NCI-H2171 treated with DMSO at 0.1 percent for 48 hours (cell line): ENCODE measurements at regions not wholly inside any gene's neighbourhood (a gene's known extent, or its start where the extent isn't known, plus 50 kb on each side); places are given as distances from the start of the nearest gene placed in this dataset.

Source experiments
- DNase-seq: peaks from one replicate; lab custom pipeline; 2025; lab: John Stamatoyannopoulos, UW

DNA sequence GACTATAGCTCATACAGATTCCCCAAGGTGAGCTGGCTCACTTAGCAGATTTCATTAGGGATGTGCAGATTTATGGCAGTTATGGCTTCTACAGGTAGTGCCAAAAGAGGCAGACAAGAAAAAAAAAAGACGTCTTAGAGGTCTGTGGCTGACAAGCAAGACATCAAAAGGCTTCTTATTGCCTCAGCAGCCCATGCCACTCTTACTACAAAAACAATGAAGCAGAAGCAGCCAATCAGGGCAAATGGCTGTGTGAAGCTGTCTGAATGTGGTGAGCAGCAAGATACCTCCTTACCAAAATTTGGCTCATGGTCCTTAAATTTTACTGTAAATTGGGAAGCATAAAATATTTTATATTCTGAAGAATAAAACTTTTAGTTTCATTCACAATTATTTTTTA is 557.5 kb upstream of the GOLIM4 start:
- DNase-seq, result no peak

DNA sequence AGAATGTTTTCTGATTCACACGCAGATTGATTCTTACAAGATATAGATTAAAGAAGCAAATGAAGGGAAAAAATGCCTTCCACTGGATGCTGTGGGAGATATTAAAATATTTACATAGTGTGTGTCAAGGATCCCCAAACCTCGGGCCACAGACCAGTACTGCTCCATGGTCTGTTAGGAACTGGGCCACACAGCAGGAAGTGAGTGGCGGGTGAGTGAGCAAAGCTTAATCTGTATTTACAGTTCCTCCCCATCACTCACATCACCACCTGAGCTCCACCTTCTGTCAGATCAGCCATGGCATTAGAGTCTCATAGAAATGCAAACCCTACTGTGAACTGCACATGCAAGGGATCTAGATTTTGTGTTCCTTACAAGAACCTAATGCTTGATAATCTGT is 552.6 kb upstream of the GOLIM4 start:
- DNase-seq, result no peak

DNA sequence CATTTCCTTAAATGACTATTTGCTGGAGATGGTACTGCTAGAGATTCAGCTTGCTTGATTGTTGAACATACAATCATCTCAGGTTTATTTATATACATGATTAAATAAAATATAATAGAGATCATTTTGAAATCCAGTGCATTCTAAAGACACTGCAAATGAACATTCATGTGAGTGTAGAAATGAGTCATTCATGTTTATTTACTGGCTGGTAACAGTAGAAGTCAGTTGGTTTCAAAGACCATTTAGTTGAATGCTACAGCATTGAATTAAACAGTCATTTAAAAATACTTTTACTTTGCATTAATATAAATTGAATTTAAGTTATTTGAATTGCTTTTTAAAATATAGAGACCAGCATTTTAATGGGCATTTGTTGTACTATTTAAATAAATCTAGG is 551.9 kb upstream of the GOLIM4 start:
- no peak for DNase-seq

DNA sequence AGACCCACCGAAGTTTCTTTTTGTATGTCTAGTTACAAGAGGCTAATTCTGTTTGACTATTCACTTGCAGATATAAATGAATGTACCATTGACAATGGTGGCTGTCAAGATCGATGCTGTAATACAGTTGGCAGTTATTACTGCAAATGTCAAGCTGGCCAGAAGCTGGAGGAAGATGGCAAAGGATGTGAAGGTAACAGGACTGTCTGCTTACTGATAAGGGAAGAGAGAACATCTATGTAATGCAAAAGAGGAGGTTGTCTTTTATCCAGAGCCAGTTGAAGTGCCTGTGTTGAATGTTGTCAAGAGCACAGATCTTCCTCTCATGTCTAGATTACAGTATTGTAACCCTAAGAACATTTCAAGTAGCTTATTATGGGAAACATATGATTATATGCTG is 549.5 kb upstream of the GOLIM4 start:
- DNase-seq, result no peak

DNA sequence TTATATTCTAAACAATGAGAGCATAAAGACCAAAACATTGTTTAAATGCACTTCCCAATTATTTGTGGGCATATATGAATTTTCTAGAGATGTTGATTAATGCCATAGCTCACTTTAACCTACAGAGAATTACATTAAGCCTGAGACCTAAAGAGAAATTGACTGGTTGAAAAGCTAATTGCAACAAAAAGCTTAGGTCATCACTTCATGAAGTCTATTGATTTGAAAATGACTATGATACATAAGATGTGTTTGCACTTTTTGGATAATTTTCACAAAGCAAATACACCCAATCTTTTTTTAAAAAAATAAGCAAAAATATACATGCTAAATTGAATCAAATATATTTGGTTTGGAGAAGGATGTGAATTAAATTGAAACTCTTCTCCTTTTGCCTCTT is 532.8 kb upstream of the GOLIM4 start:
- DNase-seq, result no peak

DNA sequence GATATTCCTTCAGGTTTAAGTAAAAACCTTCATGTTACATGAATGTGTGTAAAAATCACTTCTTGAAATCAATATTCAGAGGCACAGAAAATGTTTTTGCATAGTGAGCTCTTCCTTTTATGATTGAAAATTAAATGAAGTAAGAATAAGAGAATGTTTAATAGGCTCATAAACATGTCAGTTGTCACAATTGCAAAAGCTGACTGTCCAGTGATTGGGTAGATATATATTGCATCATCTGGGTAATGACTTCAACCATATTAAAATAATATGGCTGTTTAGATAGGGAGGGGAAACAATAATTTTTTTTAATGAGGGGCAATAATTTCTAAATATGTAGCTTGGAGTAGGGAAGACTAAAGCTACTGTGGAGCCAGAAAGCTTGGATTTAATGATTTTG is 529.8 kb upstream of the GOLIM4 start:
- no peak for DNase-seq

DNA sequence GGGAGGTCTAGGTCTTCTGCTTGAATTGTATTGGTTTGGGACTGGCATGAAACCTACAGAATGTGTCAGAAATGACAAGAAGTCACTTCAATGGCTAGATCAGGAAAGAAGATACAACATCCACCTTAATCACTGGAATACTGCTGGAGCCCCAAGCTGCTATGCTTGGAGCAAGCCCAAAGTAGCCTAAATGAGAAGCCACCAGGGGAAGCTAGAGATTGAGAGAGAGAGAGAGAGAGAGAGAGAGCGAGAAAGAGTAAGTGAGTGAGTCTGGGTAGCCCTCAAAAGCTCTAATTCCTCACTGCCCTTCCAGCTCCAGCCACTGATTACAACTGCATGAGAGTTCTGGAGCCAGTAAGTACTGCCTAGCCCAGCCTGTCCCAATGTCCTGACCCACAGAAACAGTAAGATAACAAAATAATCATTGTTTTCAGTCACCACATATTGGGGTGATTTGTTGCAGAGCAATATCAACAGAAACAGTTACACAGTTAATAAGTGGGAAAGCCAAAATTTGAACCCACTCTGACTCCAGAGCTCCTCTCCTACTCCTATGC is 529.2 kb upstream of the GOLIM4 start:
- DNase-seq, result no peak

DNA sequence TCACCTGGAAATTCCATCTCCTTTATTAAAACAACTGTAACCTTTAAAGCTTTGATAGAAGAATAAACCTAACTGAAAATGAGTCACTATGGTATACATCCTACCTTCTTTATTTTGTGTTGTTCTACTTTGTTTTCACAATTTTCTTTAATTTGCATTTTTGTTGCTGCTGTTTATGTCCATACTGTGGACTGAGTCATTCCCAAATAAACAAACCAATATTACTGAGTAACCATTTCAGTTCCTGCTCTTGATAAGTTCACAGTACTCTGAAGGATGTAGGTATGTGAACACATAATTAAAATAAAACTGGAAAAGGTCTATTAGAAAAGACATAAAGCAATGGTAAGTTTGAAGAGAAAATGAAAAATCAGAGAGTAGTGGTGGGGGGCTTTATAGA is 528.5 kb upstream of the GOLIM4 start:
- DNase-seq, result no peak

DNA sequence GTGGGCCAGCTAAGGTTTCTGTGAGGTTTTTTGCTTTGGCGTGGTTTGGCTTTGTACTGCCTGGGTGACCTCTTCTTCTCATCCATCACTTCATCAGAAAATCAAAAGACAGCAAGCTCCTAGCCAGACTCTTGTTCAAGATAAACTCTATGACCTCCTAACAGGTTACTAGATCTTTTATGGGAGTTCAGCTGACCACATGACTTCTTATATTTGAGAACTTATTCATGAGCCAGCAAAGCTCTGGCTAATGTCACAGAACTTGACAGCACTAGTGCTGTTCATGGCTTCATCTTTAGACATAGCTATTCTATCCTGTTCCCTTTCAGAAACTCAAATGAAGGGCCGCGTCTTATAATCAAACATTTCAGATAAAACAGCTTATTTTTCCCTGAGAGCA is 527.1 kb upstream of the GOLIM4 start:
- no peak for DNase-seq

DNA sequence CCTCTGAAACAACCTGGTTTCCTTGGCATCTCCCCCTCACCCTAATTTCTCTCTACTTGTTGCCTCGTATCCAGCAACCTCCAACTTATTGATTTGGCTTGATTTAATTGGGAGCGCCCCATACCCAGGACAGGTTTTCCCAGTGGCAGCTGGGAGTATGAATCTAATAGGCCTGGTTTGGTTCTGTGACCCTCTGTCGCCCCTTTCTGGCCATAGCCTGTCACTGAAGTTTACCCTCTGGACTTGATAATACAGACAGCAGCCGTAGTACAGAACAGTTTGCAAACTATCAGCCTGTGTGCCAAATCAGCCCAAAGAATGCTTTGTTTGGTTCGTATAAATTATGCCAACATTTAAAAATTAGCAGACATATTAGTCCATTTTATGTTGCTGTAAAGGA is 525.1 kb upstream of the GOLIM4 start:
- peak; percentile 28 for DNase-seq

DNA sequence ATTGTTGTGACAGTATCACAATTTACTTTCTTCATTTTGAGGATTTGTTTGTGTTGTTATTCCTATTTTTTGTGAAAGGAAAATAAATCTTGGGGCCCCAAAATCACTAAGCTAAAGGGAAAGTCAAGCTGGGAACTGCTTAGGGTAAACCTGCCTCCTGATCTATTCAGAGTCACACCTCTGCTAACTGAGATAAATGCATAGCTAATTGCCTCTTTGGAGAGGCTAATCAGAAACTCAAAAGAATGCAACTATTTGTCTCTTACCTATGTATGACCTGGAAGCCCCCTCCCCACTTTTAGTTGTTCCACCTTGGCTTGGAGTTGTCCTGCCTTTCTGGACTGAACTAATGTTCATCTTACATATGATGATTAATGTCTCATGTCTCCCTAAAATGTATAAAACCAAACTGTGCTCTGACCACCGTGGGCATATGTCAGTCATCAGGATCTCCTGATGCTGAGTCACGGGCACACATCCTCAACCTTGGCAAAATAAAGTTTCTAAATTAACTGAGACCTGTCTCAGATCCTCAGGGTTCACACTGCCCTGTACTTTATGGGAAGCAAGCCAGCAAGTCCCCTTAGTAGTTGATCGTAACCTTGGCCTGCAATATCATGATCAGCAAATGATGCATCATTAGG is 523.2 kb upstream of the GOLIM4 start:
- DNase-seq, result no peak

DNA sequence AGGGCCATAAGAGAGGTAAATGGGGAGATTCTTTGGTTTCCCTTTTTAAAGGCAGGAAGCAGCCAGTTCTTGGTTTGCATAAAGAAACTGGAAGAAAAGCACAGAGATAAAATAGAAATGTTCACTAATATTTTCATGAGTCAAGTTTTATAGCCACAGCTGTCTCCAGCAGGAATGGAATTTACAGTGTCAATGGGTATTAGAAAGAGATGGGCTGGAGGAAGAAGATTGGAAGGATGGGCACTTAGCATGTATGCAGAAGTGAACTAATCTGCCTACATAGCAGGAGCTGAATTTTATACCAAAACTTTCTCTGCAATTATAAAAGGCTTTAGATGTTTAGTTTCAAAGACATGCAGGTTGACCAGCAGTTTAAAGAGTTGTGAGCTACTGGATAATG is 521.9 kb upstream of the GOLIM4 start:
- no peak for DNase-seq

DNA sequence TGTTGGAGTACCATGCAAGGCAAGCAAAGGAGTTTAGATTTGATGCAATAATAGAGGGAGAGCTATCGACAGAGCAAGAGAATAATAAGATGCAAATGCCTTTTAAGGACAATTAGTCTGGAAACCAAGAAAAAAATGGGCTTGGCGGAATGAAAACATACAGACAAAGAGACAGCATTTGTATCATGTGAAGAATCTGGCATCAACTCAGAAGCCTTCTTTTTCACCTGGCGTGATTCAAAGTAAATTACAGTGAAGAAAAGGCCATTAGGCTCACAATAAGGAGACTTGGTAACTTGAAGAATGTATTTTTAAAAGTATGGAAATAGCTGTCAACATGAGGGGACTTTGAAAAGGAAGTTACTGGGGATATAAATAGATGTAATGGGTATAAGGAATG is 521.2 kb upstream of the GOLIM4 start:
- DNase-seq, result no peak

DNA sequence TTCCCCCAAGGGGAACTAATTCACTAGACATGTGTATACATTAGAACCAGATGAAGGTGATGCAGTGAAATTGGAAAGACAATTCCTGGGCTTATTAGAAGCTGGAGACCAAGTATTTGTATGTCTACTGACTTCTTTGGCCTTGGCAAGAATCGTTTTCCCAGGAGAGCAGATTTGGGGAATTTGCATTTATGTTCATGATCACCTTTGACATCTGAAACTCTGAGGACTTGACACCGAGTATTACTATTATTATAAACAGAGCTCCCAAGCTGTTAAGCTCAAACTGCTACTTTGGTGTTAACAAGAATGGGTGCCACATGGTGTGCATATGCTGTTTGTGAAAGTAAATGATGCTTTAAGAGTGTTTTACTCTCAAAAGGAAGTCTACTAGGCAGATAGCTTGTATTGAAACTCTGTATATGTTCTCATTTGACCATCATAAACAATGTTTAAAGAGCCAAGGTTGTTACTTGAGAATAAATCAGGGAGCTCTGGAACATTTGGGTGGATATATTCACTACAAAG is 519.8 kb upstream of the GOLIM4 start:
- peak; percentile 7 for DNase-seq

DNA sequence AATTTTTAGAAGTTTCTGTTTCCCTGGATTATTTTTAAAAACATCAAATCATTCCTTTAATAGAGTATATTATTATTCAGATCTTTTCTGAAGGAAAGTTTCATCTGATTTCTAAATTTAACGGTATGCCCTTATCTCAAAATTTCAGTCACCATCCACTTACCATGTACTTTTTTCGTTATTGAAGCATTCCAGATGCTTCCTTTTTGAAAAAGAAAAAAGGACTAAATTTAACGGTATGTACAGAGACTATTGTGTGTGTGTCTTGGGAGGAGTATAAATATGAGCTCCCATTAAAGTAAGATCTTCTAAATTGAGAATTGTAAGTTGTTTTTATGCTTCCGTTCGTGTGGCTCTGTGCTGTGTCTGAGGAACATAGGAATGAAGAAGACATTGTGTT is 517.4 kb upstream of the GOLIM4 start:
- DNase-seq, result no peak

DNA sequence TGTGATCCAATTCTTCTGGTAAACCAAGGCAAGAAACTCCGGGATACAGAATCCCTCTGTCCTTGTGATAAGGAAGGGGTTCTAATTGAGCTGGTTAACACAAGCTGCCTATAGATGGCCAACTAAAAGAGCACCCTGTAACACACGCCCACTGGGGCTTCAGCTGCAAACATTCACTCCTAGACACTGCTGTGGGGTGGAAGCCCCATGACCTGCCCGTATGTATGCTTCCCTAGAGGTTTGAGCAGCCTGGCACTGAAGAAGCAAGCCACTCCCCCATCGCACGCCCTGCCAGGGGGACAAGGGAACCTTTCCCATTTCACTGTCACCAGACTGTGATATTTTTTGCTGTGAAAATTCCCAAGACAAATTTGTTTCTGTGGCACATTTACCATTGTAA is 516.9 kb upstream of the GOLIM4 start:
- DNase-seq, result no peak

DNA sequence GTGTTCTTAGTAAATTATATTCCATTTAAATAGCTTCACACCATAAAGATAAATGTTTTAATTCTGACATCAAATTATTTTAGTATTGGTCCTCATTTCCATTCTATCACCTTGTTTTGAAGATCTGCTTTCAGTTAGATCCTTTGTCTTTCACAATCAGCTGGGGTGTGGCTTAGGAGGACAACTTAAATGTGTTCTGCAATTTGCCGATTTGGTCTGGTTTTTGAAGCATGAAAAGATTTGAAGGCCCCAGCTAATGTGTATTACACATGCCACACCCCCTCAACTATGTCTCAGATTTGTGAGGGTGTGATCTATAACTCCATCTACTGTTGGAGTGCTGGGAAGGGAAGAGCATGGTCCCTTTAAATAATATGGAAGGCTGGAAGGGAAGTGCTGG is 516.1 kb upstream of the GOLIM4 start:
- DNase-seq, result no peak

DNA sequence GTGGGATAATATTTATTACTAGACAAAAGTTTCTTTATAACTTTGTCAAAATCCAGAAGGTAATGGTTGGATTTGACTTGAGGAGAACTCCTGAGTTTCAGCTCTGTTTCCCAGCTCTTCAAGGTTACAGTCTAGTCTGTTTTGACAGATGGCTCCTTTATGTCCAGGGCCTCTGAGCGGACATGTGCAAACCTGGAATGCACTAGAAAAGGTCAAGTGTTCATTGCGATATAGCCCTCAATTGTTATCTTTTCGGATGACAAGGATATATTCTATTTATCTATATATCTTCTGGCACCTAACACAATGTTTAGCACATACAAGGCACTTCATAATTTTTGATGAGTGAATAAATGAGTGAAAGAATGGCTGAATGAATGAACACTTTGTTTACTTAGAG is 513.2 kb upstream of the GOLIM4 start:
- no peak for DNase-seq

DNA sequence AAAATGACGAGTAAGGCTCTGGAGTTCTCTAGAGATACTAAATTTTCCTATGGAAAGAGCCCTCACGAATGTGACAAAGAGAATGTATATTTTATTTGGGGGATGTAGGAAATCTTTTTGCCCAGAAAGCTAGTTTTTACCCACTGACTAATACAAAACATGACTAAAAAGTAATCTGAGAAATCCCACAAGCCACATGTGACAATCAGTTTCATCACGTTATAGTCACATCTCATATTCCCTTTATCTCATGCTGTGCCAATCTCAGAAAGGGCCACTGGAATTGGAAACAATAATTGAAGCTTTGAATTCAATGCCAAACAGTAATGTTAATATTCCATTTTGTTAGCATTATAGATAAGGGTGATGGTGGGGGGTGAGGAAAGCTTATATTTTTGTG is 509.0 kb upstream of the GOLIM4 start:
- no peak for DNase-seq

DNA sequence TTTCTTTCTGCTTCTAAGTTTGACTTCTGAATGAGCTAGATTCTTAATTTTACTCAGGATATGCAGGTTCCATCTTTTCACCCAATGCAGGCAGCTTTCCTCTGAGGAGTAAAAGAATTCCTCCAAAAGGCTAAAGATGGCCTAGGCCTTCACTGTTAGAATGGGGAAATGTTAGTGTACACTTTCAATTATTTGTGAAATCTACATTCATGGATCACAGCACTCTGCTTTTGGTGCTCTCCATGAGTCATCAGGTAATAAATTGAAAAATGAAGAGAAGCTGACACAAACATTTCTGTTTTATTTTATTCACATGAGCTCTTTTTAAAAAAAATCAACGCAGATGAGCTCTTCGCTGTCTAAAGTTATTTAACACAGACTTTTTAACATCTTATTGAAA is 502.5 kb upstream of the GOLIM4 start:
- DNase-seq, result no peak

DNA sequence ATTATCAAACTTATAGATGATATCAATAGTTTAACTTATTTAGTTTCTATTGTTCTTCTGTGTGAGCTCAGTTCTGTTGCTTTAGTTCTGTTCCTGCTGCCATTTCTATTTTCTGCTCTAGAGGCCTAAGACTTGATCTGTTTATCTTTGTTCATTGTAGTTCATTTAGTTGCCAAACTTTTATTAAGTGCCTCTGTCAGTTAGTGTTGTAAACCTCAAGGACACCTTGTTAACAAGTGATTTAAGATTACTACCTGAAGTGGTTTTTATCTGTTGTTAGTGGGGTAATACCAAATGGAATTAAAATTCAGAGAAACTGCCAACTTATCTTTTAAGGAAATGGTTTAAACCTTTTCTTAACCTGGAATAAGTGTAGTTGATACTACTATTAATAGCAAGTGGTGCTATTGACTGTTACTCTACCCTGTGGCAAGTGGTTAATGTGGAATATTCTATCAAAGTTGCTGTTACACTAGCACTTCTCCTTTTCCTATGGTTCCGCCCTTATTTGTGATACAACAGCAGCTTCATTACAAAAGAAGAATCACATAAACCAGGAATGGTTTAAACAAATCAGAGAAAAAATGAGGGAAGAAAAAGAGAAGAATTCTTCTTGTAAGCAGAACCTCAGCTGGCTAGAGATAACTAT is 500.6 kb upstream of the GOLIM4 start:
- no peak for DNase-seq

DNA sequence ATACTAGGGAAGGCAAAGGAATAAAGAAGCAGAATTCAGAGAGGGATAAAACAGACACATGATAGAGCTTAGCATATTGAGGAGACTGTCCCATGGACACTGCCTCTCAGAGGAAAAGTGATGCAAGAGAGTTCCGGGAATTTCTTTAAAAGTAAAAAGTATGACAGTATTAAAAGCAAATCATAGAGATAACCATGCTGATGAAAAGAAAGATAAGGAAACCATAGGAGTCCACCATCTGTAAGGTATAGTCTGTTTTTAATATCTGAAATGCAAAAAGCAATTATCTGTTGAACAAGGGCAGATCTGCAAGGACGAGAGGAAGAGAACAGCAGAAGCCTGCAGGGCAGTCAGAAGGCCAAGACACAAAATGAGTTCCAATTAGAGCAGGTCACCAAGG is 495.9 kb upstream of the GOLIM4 start:
- DNase-seq, result no peak

DNA sequence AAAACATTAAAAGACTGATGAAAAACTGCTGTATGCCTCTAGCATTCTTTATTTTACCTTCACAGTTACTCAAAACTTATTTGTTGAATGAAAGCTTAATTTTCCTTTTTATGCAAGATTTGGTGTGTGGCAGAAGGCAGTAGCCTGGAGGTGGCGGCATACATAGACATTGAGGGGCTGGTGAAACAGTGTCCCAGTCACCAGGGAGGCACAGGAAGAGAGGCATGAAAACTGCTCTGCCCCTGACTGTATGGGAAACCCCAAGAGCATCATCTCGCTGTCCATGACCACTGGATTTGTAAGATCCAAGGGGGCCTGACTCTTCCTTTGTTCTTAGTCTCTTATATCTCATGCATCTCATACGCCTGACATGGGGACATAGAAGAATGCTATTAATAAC is 493.7 kb upstream of the GOLIM4 start:
- DNase-seq, result no peak

DNA sequence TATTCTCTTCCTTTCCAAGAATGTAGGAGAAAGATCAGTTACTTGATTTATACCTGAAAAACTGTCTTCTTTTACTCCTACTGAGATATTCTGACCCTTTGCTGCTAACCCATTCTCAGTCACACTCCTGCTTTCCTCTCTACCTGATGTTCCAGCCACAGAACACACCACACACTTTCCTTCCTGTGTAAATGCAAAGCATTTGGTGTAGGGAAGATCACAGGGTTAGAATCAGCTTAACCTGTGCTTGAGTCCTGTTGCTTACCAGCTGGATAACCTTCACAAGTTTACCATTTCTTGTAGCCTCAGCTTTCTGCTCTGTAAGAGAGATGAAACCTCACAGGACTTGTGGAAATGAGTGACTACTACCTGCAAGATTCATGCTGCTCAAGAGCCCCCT is 489.8 kb upstream of the GOLIM4 start:
- DNase-seq, result no peak
